ENCODE measurements at regions not wholly inside any gene's neighbourhood (a gene's known extent, or its start where the extent isn't known, plus 50 kb on each side); places are given as distances from the start of the nearest gene placed in this dataset.
A peak's percentile ranks its signal among the peaks of the same experiment; 100 is the strongest.
"Not testable (repeated sequence)": the region's sequence is repeated elsewhere in the genome, so short reads cannot be mapped to it uniquely, and the experiment has no call there.

DNA sequence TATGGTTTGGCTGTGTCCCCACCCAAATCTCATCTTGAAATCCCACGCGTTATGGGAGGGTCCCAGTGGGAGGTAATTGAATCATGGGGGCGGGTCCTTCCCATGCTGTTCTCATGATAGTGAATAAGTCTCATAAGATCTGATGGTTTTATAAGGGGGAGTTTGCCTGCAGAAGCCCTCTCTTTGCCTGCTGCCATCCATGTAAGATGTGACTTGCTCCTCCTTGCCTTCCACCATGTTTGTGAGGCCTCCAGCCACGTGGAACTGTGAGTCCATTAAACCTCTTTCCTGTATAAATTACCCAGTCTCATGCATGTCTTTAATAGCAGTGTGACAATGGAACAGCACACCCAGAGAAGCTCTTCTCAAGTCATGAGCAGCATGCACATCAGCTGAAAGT lies 119.1 kb upstream of the CARD11 start:
- not testable (repeated sequence) for H3K27me3 ChIP-seq (ENCODE audit: control insufficient read depth, insufficient read depth, low read length); DNase-seq; H3K36me3 ChIP-seq (replicated peaks; ENCODE audit: control insufficient read depth, insufficient read depth, low read length); H3K4me3 ChIP-seq (ENCODE audit: insufficient read depth, low read depth, low read length)

DNA sequence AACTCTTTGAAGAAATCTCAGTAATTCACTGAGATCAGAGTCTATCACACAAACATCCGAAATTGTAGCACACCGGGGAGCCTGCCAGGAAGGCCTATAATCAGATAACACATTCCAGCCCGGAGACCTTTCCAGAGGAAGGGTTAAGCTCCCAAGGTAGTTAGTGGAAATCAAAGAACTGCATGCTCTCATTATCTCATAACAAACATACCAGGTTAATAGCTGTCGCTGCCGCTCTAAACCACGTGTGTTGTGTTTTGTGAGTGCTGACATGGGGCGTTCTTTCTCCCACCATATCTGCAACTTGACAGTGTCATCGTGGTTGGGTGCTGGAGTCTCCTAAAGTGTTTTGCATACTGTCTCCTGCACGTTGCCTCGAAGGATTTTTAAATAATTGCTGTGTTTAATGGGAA lies 120.7 kb upstream of the CARD11 start:
- no peaks in the 10 kb centered on the region for H3K36me3 ChIP-seq (replicated peaks; ENCODE audit: control insufficient read depth, insufficient read depth, low read length)
- no peaks in the 10 kb centered on the region for H3K27me3 ChIP-seq (ENCODE audit: control insufficient read depth, insufficient read depth, low read length)
- DNase-seq, result no peak
- no peak overlapping the region for H3K4me3 ChIP-seq (ENCODE audit: insufficient read depth, low read depth, low read length)

GRCh38 chr7:3165681-3166580 lies 122.3 kb upstream of the CARD11 start:
- no peak for DNase-seq
- no peak overlapping the region for H3K4me3 ChIP-seq (ENCODE audit: insufficient read depth, low read depth, low read length)
- no peaks in the 10 kb centered on the region for H3K27me3 ChIP-seq (ENCODE audit: control insufficient read depth, insufficient read depth, low read length)
- no peaks in the 10 kb centered on the region for H3K36me3 ChIP-seq (replicated peaks; ENCODE audit: control insufficient read depth, insufficient read depth, low read length)

DNA sequence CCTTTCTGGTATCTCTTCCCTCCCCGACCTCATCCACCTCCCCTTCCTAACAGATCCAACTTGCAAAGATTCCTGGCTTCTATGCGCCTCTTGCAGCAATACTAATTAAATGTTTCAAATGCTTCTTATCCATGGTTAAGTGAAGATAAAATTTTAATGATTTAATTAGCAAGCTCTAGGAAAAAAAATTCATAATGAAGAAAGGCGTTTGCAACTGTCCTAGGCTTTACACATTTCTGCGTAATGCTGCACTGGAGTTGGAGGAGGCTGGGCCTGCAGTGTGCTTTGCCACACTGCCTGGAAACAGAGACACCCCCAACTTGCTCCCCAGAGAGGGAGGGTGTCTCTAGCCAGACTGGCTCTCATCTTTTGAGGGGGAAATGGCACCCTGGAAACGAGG lies 123.9 kb upstream of the CARD11 start:
- Histone ChIP-seq H3K36me3 (replicated peaks; ENCODE audit: control insufficient read depth, insufficient read depth, low read length) (no peaks in the 10 kb centered on the region), H3K4me3 (ENCODE audit: insufficient read depth, low read depth, low read length) (no peak overlapping the region), H3K27me3 (ENCODE audit: control insufficient read depth, insufficient read depth, low read length) (no peaks in the 10 kb centered on the region)
- DNase-seq, result no peak

DNA sequence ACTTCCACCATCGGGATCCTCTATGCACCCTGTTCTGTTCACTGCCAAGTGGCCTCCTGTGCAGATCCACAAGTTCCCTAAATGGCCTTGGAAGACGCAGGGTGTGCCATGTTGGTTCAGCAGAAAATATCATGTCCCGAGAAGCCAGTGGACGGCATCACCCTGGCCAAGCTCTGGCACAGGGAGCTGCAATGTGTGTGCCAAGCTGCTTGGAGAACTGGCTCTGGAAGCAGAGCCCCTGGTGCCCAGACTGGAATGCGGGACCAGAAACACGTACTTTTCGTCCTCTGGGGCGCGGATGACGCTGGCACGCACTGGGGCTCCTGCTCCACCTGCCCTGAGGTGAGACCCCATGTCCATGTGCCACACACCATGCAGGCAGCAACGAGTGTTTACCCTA lies 124.7 kb upstream of the CARD11 start:
- DNase-seq, result no peak
- no peak overlapping the region for H3K4me3 ChIP-seq (ENCODE audit: insufficient read depth, low read depth, low read length)
- H3K36me3 ChIP-seq (replicated peaks; ENCODE audit: control insufficient read depth, insufficient read depth, low read length), result no peaks in the 10 kb centered on the region
- H3K27me3 ChIP-seq (ENCODE audit: control insufficient read depth, insufficient read depth, low read length), result no peaks in the 10 kb centered on the region

- Histone ChIP-seq H3K36me3 (replicated peaks; ENCODE audit: control insufficient read depth, insufficient read depth, low read length) (no peaks in the 10 kb centered on the region), H3K27me3 (ENCODE audit: control insufficient read depth, insufficient read depth, low read length) (no peaks in the 10 kb centered on the region), H3K4me3 (ENCODE audit: insufficient read depth, low read depth, low read length) (no peak overlapping the region)
- no peak for DNase-seq
These were observed 125.2 kb upstream of the CARD11 start for GRCh38 chr7:3168869-3169268.

DNA sequence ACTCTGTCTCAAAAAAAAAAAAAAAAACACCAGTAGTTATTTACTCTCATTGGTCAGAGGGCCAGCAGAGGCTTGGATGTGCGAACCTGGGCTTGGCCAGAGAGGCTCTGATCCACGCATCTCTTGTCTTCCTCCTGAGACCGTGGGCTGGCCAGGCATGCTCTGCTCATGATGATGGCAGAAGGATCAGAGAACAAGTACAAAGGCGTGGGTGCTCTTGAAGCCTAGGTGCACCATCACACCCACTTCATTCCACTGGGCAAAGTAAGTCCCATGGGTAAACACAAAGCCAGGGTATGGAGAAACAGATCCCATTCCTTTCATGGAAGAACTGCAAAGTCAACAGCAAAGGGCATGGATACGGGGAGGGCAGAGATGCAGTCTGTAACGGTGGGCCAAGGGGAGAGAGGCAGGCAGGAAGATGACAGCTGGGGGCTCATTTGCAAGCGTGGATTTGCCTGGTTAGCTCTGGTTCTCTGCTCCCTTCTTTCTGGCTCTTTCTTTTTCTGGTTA lies 128.2 kb upstream of the SDK1 start:
- DNase-seq, result no peak
- Histone ChIP-seq H3K36me3 (replicated peaks; ENCODE audit: control insufficient read depth, insufficient read depth, low read length) (no peaks in the 10 kb centered on the region), H3K4me3 (ENCODE audit: insufficient read depth, low read depth, low read length) (no peak overlapping the region), H3K27me3 (ENCODE audit: control insufficient read depth, insufficient read depth, low read length) (no peaks in the 10 kb centered on the region)

DNA sequence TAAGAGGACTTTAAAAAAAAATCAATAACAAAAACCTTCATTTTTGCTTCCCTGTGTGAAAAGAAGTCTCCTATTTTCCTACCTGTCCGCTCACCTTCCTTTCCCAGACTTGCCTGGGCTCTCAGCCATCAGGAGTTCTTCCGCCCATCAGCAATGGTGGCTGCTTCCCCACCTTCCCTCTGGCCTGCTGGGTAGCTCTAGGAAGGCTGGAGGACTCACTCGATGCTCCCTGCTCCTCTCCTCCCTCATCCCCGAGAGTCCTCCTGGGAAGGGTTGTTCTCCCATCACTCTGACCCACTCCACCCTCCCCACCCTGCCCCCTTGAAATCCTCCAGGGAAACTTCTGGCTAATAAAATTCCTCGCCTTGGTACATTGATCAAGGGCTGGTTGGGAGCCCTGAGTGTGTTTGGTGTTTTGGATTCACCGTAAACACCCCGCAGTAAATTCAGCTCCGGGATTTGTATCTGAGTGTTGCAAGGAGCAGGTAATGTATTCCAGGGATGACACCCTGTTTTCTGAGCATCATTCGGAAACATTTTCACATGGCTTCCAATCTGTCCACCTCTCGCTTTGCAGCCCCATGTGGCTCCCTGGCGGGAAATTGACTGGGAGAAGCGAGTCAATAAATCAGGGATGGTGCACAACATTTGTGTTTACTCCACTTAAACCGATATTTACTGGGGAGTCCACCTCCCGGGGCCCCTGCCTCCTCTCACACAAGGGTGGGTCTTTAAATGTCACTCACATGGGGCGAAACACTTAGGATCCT lies 126.4 kb upstream of the SDK1 start:
- Histone ChIP-seq H3K27me3 (ENCODE audit: control insufficient read depth, insufficient read depth, low read length) (no peaks in the 10 kb centered on the region), H3K4me3 (ENCODE audit: insufficient read depth, low read depth, low read length) (no peak overlapping the region), H3K36me3 (replicated peaks; ENCODE audit: control insufficient read depth, insufficient read depth, low read length) (no peaks in the 10 kb centered on the region)
- DNase-seq, result no peak

GRCh38 chr7:3175285-3175902 lies 125.7 kb upstream of the SDK1 start:
- H3K4me3 ChIP-seq (ENCODE audit: insufficient read depth, low read depth, low read length), result no peak overlapping the region
- H3K27me3 ChIP-seq (ENCODE audit: control insufficient read depth, insufficient read depth, low read length), result no peaks in the 10 kb centered on the region
- no peak for DNase-seq
- no peaks in the 10 kb centered on the region for H3K36me3 ChIP-seq (replicated peaks; ENCODE audit: control insufficient read depth, insufficient read depth, low read length)

DNA sequence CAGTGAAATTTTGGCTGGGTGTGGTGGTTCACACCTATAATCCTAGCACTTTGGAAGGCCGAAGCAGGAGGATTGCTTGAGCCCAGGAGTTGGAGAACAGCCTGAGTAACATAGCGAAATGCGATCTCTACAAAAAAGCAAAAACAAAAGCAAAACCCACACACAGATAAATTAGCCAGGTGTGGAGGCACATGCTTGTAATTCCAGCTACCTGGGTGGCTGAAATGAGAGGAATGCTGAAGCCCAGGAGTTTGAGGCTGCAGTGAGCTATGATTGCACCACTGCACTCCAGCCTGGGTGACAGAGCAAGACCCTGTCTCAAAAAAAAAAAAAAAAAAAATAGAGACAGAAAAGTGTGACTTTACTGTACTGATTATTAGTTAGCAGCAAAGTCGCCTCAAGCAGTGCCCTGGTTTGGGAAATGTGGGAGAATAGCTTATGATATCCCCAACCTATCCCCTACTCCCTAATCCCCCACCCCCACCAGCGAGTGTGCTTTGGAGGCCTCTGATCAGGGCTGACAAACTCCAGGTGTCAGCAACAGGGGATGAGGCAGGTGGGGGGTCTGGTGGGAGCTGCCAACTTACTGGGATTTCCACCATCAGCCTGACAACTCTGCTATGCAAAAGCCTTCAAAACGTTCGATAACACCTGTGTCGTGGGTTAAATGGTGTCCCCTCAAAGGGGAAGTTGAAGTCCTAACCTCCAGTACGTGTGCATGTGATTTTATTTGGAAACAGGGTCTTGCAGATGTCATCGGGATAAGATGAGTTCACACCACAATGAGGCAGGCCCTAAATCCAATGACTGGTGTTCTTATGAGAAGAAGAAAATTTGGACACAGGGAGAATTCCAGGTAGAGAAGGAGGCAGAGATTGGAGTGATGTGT lies 124.7 kb upstream of the SDK1 start:
- peak; percentile 60 for DNase-seq
- no peaks in the 10 kb centered on the region for H3K36me3 ChIP-seq (replicated peaks; ENCODE audit: control insufficient read depth, insufficient read depth, low read length)
- no peak overlapping the region for H3K4me3 ChIP-seq (ENCODE audit: insufficient read depth, low read depth, low read length)
- H3K27me3 ChIP-seq (ENCODE audit: control insufficient read depth, insufficient read depth, low read length), result no peaks in the 10 kb centered on the region

- H3K36me3 ChIP-seq (replicated peaks; ENCODE audit: control insufficient read depth, insufficient read depth, low read length), result no peaks in the 10 kb centered on the region
- no peaks in the 10 kb centered on the region for H3K27me3 ChIP-seq (ENCODE audit: control insufficient read depth, insufficient read depth, low read length)
- H3K4me3 ChIP-seq (ENCODE audit: insufficient read depth, low read depth, low read length), result no peak overlapping the region
- DNase-seq, result no peak
These were observed 123.8 kb upstream of the SDK1 start for GRCh38 chr7:3177271-3177670.

- H3K4me3 ChIP-seq (ENCODE audit: insufficient read depth, low read depth, low read length), result no peak overlapping the region
- H3K36me3 ChIP-seq (replicated peaks; ENCODE audit: control insufficient read depth, insufficient read depth, low read length), result no peaks in the 10 kb centered on the region
- no peak for DNase-seq
- H3K27me3 ChIP-seq (ENCODE audit: control insufficient read depth, insufficient read depth, low read length), result no peaks in the 10 kb centered on the region
These were observed 121.6 kb upstream of the SDK1 start for GRCh38 chr7:3179456-3179855.

- no peak for DNase-seq
- Histone ChIP-seq H3K27me3 (ENCODE audit: control insufficient read depth, insufficient read depth, low read length) (no peaks in the 10 kb centered on the region), H3K36me3 (replicated peaks; ENCODE audit: control insufficient read depth, insufficient read depth, low read length) (no peaks in the 10 kb centered on the region), H3K4me3 (ENCODE audit: insufficient read depth, low read depth, low read length) (no peak overlapping the region)
These were observed 120.4 kb upstream of the SDK1 start for GRCh38 chr7:3180604-3181003.

- not testable (repeated sequence) for H3K27me3 ChIP-seq (ENCODE audit: control insufficient read depth, insufficient read depth, low read length)
These were observed 119.0 kb upstream of the SDK1 start for GRCh38 chr7:3182055-3182454.

More at GRCh38 chr7:3182055-3182454, 119.0 kb upstream of the SDK1 start:
- not testable (repeated sequence) for DNase-seq; H3K4me3 ChIP-seq (ENCODE audit: insufficient read depth, low read depth, low read length); H3K36me3 ChIP-seq (replicated peaks; ENCODE audit: control insufficient read depth, insufficient read depth, low read length)

Data from H7 (cell line).